HG03060 (cell line): ENCODE measurements at regions not wholly inside any gene's neighbourhood (a gene's known extent, or its start where the extent isn't known, plus 50 kb on each side); places are given as distances from the start of the nearest gene placed in this dataset.
"Not testable (repeated sequence)": the region's sequence is repeated elsewhere in the genome, so short reads cannot be mapped to it uniquely, and the experiment has no call there.

Experiments used
- ATAC-seq: cut with Tn5 transposase; IDR thresholded peaks from one replicate; pipeline ENCODE4 v1.9.1; 2021; ENCODE audit warnings: low read depth, moderate number of reproducible peaks; ENCODE audit not compliant: unreplicated experiment

GRCh38 chrX:45632506-45632905 lies 431.8 kb upstream of the DIPK2B start:
- no peak for ATAC-seq

GRCh38 chrX:45630078-45630477 lies 429.4 kb upstream of the DIPK2B start:
- ATAC-seq, result no peak

DNA sequence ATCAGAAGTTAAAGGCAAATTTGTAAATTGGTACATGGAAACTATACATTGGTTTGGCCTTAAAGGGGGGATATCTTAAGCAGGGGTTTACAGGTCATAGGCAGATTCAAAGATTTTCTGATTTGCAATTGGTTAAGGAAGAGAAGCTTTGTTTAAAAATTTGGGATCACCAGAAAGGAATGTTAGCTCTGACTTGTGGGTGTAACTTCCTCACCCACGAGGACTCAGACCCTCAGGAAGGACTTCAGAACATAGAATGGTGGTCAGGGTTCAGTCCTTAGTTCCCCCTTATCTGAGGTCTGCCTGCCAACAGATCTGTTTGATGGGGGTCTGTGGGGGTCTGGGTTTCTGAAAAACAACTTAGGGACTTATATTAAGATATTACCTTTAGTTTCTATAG lies 427.4 kb upstream of the DIPK2B start:
- no peak for ATAC-seq

- no peak for ATAC-seq
These were observed 422.6 kb upstream of the DIPK2B start for GRCh38 chrX:45623266-45623665.

- no peak for ATAC-seq
These were observed 421.9 kb upstream of the DIPK2B start for GRCh38 chrX:45622538-45622937.

DNA sequence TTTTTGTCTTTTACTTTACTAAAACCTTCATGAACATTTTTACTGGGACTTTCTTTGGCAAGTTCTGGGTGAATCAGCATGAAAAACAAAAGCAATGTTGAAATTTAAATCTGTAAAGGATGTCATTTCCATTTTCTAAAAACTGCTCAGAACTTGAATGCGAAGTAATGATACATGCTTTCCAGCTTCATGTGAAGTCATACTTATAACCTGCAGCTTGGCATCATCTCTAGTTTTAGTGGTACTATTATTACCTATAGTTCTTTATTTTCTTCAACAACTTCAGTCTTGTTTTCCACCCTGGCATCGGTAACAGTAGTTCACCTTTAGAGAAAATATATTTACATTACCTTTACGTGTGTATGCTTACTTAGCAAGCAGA lies 421.4 kb upstream of the DIPK2B start:
- ATAC-seq, result no peak

GRCh38 chrX:45621376-45622041 lies 420.8 kb upstream of the DIPK2B start:
- ATAC-seq, result no peak

- no peak for ATAC-seq
These were observed 418.6 kb upstream of the DIPK2B start for GRCh38 chrX:45619290-45619689.

DNA sequence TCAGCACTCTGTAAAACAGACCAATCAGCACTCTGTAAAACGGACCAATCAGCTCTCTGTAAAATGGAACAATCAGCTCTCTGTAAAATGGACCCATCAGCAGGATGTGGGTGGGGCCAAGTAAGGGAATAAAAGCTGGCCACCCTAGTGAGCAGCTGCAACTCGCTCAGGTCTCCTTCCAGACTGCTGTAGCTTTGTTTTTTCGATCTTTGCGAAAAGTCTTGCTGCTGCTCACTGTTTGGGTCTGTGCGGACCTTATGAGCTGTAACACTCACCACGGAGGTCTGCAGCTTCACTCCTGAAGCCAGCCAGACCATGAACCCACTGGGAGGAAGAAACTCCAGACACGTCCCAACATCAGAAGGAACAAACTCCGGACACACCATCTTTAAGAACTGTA lies 414.9 kb upstream of the DIPK2B start:
- not testable (repeated sequence) for ATAC-seq

- no peak for ATAC-seq
These were observed 414.2 kb upstream of the DIPK2B start for GRCh38 chrX:45614853-45615252.

DNA sequence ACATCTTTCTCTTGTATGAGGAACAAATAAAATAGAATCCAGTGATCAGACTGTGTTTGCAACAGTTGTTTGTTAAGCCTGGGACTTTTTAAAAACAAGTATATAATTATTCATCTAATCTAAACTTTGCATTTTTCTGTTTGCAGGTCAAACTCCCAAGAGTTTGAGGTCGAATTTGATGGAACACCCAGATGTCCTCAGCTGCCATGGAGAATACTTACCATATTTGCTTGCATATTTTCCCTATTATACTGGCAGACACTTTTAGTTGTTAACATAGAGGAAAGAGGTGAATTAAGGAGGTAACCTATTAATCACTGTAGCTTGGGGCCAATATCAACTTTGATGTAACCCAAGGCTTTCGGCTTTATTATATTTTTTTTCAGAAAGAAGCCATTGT lies 401.5 kb upstream of the DIPK2B start:
- ATAC-seq, result no peak

GRCh38 chrX:45601052-45601451 lies 400.4 kb upstream of the DIPK2B start:
- no peak for ATAC-seq

GRCh38 chrX:45598861-45599260 lies 398.2 kb upstream of the DIPK2B start:
- ATAC-seq, result no peak

DNA sequence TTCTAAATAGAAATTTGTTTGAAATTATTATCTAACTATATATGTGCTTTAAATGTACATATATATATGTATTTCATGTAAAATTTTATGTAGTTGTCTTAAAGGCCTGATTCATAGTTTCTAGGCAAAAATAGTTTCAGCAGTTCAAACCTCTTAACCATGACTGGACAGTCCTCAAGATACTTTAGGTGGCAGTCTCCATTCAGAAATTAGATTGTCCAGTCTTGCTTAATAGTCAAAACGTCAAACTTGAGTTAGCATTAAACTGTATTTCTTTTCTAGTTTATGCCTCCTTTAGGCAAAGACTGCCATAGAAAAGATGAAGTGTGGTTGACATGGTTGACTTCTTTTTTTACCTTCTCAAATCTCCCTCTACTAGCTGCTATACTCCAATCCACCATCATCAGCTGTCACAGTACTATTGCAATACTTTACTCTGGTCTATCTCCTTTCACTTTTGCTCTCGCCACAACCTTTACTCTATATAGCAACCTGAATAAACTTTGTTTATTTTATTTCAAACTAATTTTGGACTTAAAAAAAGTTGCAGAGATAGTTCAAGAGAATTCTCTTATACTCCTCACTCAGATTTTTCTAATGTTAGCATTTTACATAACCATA lies 395.6 kb upstream of the DIPK2B start:
- no peak for ATAC-seq

DNA sequence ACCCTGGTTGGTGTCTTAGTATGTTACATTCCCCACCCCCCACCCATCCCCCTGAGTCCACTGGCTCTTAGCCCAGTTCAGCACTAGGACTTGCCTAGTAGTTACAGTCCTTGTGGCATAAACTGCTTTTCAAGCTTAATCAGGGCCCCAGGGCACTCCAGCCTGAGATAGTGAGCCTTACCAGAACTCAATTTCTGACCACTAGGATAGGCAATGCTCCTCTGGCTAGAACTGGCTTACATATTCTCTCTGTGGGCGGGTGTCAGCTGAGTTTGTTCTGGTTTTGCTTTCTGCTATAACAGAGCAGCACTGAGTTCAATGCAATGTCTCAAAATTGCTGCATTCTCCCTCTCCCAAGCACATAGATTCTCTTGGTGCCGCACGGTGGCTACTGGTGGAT lies 391.4 kb upstream of the DIPK2B start:
- ATAC-seq, result no peak

DNA sequence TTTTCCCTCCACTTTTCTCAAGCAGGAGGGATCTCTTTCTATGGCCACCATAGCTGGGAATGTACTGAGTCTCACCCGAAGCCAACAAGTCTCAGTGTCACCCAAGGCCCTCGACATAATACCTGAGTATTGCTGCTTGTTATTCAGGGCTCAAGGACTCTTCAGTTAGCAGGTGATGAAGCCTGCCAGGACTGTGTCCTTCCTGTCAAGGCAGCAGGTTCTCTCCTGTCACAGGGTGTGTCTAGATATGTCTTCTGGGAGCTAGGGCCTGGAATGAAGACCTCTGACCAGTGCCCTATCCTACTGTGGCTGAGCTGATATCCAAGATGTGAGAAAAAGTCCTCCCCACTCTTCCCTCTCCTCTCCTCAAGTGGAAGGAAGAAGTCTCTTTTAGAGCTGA lies 391.0 kb upstream of the DIPK2B start:
- ATAC-seq, result no peak

GRCh38 chrX:45584717-45585116 lies 384.0 kb upstream of the DIPK2B start:
- no peak for ATAC-seq

GRCh38 chrX:45577361-45577760 lies 376.7 kb upstream of the DIPK2B start:
- ATAC-seq, result no peak

DNA sequence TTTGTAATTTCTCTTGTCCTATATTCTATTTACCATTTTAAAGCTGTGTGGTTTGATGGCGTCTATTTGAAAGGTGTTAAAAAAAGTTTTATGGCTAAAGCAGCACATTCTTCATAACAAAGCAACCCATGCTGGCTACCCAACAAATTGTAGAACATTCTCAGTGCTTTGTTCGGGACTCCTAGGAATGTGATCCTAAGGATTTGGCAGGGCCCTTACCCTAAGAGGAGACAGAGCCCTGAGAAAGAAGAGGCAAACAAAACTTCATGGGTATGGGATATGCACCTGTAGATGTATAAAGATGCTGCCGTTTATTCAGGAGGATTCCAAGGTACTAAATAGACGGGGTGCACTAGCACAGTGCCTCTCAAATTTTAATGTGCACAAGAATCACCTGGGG lies 370.8 kb upstream of the DIPK2B start:
- no peak for ATAC-seq

- ATAC-seq, result no peak
These were observed 365.8 kb upstream of the DIPK2B start for GRCh38 chrX:45566456-45566855.

GRCh38 chrX:45557387-45557786 lies 356.7 kb upstream of the DIPK2B start:
- ATAC-seq, result no peak

DNA sequence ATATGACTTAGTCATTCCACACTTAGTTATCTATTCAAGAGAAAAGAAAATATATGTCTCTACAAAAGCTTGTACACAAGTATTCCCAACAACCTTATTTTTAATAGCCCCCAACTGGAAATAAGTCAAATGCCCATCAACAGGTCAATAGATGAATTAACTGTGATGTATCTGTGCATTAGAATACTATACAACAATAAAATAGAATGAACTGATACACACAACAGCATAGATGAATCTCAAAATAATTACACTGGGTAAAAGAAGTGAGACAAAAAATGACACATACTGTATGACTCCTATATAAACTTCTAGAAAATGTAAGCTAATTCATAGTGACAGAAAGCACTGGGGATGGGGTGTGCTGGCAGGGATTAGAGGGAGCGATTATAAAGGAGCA lies 354.1 kb upstream of the DIPK2B start:
- no peak for ATAC-seq

GRCh38 chrX:45553417-45553816 lies 352.7 kb upstream of the DIPK2B start:
- no peak for ATAC-seq
